Activated T-cell treated with anti-CD3 and anti-CD28 coated beads, Interleukin-2, amount 50 U/mL, for 48 hours (primary cell): ENCODE measurements at regions not wholly inside any gene's neighbourhood (a gene's known extent, or its start where the extent isn't known, plus 50 kb on each side); places are given as distances from the start of the nearest gene placed in this dataset.
"Not testable (repeated sequence)": the region's sequence is repeated elsewhere in the genome, so short reads cannot be mapped to it uniquely, and the experiment has no call there.

Experiments used
- DNase-seq, 2 experiments: peaks; one replicate each; pipeline ENCODE4 v3.0.0-alpha.2; 2020

DNA sequence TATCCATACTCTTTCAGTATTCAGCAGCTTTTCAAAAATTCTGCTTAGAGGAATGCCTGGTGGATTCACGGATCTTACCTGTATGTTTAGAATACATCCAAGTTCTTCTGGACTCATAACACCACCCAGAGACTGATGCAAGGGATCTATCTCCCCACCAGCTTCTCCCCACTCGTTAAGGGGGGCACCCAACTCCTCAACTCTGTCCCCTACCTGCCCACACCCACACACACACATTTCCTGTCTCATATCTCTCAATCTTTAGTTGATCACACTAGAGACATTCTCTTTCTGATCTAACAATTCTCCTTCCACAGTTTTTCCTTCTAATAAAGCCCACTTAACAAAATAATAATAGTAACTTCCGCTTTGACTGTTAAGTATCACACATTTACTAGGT lies 110.1 kb downstream of the DLEU7 start:
- DNase-seq, result no peak

DNA sequence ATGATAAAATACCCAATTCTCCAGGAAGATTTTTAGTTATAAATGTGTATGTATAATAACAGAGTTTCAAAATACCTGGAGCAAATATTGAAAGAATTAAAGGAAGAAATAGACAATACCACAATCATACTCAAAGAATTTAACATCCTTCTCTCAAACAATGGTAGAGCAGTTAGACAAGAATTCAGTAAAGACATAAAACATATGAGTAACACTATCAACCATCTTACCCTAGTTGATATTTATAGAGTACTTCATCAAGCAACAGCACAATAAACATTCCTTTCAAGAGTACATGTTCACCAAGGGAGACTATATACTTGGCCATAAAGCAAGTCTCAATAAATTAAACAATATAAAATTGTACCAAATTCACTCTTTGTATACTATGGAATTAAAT lies 108.4 kb downstream of the DLEU7 start:
- no peak for DNase-seq

- no peak for DNase-seq
Observed at GRCh38 chr13:50740052-50740741, 103.3 kb downstream of the DLEU7 start.

DNA sequence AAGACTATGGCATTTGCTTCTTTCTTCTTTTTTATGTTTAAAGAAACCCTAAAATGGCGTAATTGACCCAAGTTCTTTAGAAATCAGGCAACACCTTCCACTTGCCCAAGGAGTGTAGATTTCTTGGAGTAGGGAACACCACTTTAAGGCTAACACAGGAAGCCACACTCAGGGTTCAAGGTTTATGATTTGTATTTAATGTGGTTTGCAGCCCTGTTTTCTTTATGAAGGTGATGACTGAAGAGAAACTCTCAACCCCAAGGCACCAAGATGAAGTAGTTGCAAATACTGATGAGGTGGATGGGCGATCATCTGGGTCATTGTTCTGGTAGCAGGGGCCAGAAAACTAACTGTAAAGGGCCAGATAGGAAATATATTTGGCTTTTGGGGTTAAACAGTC lies 101.1 kb downstream of the DLEU7 start:
- no peak for DNase-seq

- DNase-seq, result no peak
Observed at GRCh38 chr13:50742968-50743367, 100.5 kb downstream of the DLEU7 start.

DNA sequence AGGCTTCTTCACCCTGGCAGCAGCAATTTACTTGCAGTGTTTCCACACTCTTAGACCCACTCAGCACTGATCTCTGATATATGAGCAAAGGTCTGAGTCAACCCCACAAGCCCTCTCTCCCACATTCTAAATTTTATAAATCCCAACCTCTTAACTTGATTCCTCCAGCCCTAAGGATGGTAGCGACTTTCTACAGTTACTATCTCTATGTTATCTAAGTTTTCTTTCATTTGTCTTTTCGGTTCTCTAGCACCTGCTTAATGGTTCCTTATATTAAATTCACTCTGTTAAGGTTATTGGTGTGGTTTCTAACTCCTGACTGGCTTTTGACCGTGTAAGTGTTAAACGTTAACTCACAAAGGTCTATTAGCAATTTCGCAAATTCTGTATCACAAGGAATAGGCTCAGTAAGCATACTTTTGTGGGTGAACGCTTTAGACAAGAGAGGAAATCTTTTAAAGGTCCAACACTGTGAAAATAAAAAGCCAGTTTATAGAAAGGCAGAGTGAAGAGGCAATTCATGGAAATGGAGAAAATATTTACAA lies 99.3 kb downstream of the DLEU7 start:
- DNase-seq, result no peak

DNA sequence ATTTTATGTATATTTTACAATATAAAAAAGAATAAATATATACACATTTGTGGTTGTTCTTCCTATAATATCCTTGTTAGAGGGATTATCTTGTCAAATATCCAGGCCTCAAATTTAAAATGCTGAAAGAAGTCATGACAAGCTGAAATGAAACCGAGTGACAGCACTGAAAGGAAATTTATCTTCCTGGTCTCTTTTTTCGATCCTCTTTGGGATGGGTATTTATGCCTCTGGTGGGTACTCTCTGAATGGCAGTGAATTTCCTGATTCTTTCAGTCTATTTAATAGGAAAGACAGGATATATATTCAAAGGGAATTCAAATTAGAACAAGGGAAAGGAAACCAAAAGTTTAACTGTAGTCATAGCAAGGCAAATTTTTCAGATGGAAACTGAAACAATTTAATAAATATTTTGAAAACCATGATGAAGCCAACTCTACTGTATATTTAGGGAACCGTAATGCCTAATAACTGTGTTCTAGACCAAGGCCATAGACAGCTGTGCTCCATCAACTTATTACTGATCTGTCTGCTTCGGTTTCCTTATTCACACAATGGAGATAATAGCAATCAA lies 97.9 kb downstream of the DLEU7 start:
- no peak for DNase-seq

- no peak for DNase-seq
Observed at GRCh38 chr13:50747737-50748350, 95.6 kb downstream of the DLEU7 start.

DNA sequence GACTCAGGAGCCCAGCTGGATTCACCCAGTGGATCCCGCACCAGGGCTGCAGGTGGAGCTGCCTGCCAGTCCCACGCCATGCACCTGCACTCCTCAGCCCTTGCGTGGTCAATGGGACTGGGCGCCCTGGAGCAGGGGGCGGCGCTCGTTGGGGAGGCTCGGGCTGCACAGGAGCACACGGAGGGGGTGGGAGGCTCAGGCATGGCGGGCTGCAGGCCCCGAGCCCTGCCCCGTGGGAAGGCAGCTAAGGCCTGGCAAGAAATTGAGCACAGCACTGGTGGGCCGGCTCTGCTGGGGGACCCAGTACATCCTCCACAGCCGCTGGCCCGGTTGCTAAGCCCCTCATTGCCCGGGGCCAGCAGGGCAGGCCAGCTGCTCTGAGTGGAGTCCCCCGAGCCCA lies 90.3 kb downstream of the DLEU7 start:
- DNase-seq, result not testable (repeated sequence)

- DNase-seq, result not testable (repeated sequence)
Observed at GRCh38 chr13:50755862-50756685, 87.4 kb downstream of the DLEU7 start.

- no peak for DNase-seq
Observed at GRCh38 chr13:50757008-50757407, 86.5 kb downstream of the DLEU7 start.

DNA sequence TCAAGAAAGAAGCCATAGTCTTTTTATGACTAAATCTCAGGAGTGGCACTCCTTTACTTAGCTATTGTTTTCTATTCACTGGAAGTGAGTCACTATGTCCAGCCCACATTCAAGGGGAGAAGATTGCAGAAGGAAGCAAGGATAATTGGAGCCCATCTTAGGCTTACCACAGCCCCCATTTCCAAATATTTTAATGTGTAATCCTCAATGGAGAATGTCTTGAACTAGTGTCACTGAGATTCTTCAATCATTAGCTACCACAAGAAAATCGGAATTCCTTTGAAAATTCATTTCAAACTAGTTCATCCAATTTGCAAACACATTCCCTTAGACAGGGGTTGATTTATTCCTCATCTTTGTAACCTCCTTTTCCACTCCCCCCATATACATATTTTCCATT lies 84.7 kb downstream of the DLEU7 start:
- no peak for DNase-seq

- no peak for DNase-seq
Observed at GRCh38 chr13:50760751-50761150, 82.7 kb downstream of the DLEU7 start.

- no peak for DNase-seq
Observed at GRCh38 chr13:50761406-50761805, 82.1 kb downstream of the DLEU7 start.

DNA sequence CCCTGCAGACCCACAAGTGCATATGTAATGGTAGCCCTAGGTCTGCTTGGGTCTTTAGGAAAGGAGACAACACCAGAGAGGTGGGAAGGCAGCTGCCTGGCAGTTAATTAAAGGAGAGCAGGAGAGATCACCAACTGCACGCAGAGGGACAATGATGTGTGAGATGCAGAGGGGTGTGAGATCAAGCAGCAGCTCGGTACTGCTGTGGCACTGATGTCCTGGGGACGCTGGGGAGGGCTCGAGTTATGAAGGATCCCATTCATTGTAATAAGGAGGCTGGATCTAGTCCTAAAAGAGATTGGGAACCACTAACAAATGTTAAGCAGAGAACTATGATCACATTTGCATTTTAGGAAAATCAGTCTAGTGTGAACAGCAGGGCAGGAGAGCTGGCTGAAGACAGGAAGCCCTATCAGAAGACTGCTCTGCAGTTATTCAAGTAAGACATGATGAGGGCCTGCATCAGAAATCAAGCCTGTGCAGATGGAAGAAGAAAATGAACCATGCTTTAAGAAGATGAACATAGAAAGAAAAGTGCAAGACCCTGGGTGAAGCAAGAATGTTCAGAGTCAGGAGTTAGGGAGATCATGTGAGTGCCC lies 80.4 kb downstream of the DLEU7 start:
- no peak for DNase-seq

- no peak for DNase-seq
Observed at GRCh38 chr13:50766013-50766412, 77.5 kb downstream of the DLEU7 start.

- no peak for DNase-seq
Observed at GRCh38 chr13:50766695-50767094, 76.8 kb downstream of the DLEU7 start.

- not testable (repeated sequence) for DNase-seq
Observed at GRCh38 chr13:50772881-50773280, 70.6 kb downstream of the DLEU7 start.
